Loucy (cell line): ENCODE measurements at regions not wholly inside any gene's neighbourhood (a gene's known extent, or its start where the extent isn't known, plus 50 kb on each side); places are given as distances from the start of the nearest gene placed in this dataset.

Experiments
- EZH2phosphoT487 ChIP-seq: fragments of 200-600 bp; IDR thresholded peaks from 2 replicates; pipeline ENCODE4 v1.6.1; 2018; ENCODE audit warnings: antibody characterized with exemption, mild to moderate bottlenecking, moderate library complexity, borderline replicate concordance
- TF ChIP-seq, protein P1 (sequence below): fragments of 200-600 bp; sonication (generic); conservative IDR thresholded peaks from 2 replicates; pipeline ENCODE4 v1.5.1; 2014; ENCODE audit warnings: mild to moderate bottlenecking, antibody characterized with exemption, low read length

DNA sequence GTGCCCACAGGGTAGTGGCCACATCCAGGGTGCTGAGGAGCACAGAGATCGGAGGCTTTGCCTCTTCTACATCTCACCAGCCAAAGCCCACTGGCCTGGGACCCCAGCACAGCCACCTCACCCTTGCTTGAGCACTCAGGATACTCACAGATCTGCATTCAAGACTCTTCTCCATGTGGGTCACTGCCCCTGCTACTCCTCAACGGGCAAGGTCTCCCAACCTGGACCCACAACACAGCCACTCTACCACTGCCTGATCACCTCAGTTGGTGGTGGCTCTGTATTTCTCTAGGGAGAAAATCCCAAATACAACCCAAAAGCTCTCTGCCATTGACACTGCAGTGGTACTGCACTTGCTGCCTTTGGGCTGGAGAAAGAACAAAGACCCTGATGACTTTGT is 190.3 kb upstream of the KLHL4 start:
- TF ChIP-seq EZH2phosphoT487, result no peak
- TF ChIP-seq, protein P1, sequence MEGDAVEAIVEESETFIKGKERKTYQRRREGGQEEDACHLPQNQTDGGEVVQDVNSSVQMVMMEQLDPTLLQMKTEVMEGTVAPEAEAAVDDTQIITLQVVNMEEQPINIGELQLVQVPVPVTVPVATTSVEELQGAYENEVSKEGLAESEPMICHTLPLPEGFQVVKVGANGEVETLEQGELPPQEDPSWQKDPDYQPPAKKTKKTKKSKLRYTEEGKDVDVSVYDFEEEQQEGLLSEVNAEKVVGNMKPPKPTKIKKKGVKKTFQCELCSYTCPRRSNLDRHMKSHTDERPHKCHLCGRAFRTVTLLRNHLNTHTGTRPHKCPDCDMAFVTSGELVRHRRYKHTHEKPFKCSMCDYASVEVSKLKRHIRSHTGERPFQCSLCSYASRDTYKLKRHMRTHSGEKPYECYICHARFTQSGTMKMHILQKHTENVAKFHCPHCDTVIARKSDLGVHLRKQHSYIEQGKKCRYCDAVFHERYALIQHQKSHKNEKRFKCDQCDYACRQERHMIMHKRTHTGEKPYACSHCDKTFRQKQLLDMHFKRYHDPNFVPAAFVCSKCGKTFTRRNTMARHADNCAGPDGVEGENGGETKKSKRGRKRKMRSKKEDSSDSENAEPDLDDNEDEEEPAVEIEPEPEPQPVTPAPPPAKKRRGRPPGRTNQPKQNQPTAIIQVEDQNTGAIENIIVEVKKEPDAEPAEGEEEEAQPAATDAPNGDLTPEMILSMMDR, result no peak
